GM19043 (cell line): ENCODE measurements at regions not wholly inside any gene's neighbourhood (a gene's known extent, or its start where the extent isn't known, plus 50 kb on each side); places are given as distances from the start of the nearest gene placed in this dataset.
"Not testable (repeated sequence)": the region's sequence is repeated elsewhere in the genome, so short reads cannot be mapped to it uniquely, and the experiment has no call there.

Experiments used
- ATAC-seq: cut with Tn5 transposase; IDR thresholded peaks from one replicate; pipeline ENCODE4 v1.9.1; 2021; ENCODE audit warnings: low read depth; ENCODE audit not compliant: unreplicated experiment

DNA sequence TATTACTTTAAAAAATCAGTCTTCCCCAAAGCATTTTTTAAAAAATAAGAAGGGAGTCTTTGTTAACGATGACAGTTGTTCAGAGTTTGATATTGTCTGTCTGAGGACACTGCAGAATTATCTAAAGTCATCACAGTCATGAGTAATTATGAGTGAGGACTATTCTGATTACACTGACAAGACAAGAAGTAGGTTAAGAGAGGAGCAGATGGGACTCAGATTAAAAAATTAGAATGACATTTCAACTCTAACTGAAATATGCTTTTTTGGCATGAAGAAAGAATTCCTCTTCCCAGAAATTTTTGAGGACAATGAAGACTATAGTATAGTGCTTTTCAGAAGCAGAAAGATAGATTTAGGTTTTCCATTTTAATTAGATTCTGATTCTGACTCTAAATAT is 456.5 kb downstream of the EPHA7 start:
- ATAC-seq: no peak

DNA sequence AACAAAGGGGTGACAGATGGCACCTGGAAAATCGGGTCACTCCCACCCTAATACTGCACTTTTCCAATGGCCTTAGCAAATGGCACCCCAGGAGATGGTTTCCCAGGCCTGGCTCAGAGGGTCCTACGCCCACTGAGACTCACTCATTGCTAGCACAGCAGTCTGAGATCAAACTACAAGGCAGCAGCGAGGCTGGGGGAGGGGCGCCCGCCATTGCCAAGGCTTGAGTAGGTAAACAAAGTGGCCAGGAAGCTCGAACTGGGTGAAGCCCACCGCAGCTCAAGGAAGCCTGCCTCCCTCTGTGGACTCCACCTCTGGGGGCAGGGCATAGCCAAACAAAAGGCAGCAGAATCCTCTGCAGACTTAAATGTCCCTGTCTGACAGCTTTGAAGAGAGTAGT is 467.2 kb downstream of the EPHA7 start:
- ATAC-seq: not testable (repeated sequence)

DNA sequence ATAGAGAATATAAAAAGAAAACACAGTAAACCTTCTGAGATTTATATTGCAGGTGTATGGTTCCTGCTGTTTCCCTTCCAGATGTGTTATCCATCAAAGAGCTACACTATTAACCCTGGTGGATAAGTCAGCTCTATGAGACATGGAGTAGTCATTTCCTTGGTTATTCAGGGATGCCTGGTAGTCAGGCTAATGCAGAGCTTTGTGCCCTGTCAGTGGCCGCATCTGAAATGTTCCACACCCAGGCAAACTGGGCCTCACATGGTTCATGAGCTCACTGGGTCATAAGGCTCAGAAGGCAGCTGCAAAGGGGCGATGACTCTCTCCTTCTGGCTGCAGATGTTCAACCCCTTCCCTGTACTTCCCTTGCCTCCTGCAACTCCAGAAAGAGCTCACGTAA is 473.6 kb downstream of the EPHA7 start:
- ATAC-seq: no peak

DNA sequence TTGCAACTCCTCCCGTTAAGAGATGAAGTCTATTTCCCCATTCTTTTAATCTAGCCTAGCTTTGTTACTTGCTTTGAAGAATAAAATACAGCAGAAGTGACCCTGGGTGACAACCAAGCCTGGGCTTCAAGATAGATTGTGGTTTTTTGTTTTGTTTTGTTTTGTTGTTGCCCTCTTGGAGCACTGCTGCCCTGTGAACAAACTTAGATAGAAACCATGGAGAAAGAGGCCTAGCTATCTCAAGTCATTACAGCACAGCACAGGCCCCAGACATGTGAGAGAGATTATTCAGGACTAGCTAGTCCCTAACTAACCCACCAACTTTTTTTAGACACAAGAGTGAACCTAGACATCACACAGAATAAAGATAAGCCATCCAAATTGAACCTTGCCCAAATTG is 475.2 kb downstream of the EPHA7 start:
- no peak for ATAC-seq

DNA sequence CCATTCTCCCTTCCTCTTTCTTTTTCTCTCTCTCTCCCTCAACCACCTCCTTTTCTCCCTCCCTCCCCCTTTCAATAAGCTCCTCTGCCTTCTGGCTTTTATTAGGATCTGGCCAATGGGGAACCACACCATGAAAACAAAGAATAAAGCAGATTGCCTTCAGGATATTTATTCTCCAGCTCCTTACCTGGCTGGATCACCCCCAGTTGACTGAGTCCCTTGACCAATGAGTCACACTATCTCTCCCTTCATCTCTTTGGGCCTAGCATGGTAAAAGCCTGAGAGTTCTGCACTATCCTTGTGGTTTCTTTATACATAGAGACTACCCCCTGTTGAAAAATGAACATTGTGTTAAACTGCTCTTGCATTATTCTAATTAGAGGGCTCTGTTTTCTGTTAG is 476.8 kb downstream of the EPHA7 start:
- no peak for ATAC-seq

DNA sequence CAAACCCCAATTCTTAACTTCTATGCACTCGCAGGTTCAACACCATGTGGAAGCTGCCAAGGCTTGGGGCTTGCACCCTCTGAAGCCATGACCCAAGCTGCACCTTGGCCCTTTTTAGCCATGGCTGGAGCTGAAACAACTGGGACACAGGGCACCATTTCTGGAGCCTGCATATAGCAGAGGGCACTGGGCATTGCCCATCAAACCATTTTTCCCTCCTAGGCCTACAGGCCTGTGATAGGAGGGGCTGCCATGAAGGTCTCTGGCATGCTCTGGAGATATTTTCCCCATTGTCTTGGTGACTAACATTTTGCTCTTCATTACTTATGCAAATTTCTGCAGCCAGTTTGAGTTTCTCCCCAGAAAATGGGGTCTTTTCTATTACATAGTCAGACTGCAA is 484.7 kb downstream of the EPHA7 start:
- ATAC-seq: no peak

DNA sequence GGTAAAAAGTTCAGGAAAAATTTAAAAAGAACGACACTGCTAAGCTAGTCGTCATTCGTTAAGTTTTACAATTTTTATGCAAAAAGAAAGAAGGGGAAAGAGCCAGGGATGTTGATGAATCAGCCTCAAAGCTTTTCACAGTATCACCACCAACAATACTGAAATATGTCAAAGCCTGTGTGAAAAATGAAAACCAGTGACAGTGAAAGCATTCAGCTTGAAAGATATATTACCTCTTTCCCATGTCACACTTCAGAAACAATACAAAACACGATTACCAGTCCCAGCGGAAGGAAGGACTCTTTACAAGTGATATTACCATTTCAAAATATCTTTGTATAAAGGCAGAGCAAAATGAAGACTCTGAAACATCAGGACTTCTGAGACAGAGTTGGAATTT is 489.2 kb downstream of the EPHA7 start:
- no peak for ATAC-seq

DNA sequence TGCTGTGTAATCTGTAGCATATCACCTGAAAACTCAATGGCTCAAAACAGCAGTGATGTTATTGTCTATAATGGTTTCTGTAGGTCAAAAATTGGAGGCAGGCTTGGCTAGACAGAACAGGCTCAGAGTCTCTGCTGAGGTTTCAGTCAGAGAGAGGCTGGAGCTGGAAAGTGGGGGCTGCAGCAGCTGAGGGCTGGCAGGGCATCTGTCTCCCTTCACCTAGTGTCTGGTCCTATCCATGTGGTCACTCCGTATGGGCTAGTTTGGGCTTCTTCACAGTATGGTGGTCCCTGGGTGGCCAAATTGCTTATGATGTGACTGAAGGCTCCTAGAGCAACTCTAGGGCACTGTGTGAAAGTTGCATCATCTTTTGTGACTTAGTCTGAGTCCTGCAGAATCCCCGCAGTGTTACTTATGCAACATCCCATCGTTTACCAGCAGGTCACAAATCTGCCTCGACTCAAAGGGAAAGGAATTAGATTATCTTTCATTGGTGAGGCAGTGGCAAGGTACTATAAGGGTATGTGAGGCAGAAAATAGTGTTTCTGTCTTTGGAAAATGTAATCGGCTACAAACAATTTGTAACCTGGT is 497.0 kb downstream of the EPHA7 start:
- ATAC-seq: no peak

DNA sequence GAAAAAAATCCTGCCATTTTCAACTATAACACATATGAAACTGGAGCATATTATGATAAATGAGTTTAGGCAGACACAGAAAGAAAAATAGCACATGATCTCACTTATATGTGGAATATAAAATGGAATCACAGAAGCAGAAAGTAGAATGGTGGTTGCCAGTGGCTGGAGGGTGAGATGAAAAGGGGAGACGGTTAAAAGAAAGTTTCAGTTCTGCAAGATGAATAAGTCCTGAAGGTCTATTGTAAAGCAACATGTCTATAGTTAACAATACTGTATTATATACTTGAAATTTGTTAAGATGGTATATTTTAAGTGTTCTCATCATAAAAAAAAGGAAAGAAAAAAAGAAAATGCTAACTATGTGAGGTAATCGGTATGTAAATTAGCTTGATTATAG is 503.9 kb downstream of the EPHA7 start:
- ATAC-seq: no peak

DNA sequence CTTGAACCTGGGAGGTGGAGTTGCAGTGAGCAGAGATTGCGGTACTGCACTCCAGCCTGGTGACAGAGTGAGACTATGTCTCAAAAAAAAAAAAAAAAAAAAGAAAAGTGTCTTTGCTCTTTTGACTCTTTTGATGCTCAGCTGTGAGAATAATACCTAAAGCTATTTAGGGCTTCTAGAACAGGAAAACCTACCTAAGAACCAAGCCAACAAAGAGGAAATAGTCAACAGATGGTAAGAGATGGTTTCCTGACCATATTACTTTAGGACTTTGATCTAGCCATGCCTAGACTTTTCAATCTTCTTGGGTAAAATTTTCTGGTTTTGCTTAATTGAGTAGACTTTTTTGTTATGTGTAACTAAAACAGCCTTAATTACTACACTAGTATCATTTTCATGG is 508.1 kb downstream of the EPHA7 start:
- ATAC-seq: no peak

DNA sequence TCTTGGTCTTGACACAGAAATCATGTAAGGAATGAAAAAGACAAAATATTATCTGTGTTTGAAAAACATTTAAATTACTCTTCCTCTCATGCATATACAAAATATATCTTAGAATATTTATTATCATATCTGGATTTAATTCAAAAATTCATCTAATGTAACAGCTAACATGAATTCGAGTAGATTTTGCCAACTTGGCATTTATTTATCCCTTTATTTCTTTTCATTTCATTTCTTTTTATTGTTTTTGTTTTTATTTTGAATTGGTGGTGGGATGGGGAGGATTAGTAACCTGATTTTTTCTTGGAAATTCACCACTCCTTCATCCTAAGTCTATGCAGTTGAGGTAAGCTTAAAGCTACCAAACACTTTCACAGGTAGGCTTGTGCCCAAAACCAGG is 508.7 kb downstream of the EPHA7 start:
- ATAC-seq: no peak

DNA sequence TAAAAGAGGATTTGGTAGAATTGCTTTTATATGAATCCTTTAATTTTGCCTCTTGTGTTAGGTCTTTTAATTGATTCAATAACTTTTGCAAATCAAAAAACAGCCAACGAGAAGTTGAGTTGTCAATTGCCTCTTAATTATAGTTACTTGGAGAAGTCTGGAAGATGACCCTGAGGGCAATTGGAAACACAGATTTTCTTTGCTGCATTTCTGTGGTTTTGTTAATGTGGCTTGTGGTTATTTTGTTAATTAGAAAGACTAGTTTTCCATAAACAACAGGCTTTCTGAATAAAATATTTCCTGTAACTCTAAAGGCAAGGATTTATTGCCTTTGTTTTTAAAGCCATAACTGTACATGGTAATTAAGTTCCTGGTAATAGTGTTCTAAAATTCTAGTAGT is 513.0 kb downstream of the EPHA7 start:
- no peak for ATAC-seq

DNA sequence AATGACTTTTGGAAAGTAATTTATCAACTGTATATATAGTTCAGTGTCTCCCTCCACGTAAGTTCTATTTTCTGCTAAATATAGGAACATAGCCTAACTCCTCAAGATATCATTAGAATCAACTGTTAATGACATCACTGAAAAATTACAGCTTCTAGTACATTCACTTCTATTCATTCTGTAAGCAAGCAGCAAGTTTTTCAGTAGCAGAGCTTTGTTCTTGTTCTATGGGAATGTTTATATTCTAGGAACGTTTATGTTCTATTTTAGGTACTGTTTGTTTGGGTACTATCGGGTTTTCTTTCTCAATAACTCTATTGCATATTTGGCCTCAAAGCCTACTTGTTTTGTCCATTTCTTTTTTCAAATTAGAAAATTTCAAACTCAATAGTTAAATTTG is 525.6 kb downstream of the EPHA7 start:
- ATAC-seq: no peak

DNA sequence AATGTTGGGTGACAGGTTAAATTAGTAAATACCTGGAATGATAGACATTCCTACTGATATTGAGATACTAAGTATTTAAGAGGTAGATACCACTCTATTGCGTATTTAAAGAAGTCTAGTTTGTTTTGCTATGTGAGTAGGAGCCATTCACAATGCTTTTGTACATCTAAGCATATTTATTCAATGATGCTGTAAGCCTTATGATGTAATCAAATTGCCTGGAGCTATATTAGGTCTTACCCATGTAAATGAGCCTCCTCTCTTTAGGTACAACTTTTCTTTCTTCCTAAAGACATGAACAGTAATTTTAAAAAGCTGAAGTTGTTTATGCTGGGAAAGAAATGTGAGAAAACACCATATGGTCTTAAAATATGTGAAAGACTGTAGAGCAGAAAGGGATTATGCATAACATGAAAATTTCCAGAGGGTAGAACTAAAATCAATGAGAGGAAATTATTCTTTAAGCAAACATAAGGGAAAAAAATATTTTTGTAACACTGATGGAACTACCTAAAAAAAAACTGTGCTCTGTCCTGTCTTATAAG is 526.7 kb downstream of the EPHA7 start:
- no peak for ATAC-seq

DNA sequence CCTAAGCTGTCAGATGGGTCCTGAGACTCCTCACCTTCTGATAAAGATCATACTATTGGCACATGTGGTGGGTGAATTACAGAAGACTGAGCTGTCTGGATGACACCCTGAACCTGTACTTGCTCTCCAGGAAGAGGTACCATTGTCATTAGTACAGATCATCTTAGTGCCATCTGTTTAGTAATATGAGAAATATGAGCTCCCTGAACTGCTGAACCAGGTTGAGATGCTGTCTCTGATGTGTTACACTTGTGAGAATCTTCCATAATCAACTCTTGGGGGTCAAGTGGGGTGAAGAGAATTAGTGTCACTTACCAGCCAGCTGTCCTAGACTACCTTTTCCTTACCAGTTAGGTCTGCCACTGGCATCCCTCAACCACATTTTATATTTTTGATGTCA is 531.0 kb downstream of the EPHA7 start:
- no peak for ATAC-seq

DNA sequence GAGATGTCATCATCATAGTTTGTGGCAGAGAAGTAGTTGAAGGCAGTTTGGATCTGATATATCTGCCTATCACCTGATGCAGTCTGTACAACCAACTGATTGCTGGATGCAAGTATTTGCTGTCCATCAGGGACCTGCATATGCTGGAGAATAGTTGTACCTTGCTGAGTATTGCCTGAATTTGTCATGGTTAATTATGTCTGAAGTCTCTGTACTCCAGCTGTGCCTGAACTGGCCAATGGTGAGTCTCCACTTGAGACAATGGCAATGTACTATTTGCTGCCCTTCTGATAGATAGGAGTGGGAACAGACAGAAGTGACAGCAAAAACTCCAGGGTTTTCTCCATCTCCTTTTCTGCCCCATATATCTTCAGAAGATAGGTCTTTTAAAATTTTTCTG is 531.5 kb downstream of the EPHA7 start:
- no peak for ATAC-seq

DNA sequence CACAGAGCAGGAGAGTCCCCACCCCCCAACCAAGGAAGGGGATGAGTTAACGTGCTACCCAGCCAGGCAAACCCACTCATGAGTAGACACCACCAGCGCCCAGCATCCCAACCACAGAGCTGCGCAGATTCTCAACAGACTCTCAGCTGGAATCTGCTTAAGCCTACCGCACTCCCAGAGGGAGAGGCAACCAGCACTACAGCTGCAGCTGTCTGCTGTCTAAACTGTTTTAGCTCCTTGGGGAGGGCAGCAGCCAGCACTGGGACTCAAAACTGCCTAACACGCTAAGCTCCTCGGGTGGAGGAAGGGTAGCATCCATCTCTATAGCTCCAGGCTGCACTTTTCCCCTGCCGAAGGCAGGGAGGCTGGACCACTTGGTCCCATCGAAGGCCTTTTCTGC is 539.8 kb downstream of the EPHA7 start:
- no peak for ATAC-seq

DNA sequence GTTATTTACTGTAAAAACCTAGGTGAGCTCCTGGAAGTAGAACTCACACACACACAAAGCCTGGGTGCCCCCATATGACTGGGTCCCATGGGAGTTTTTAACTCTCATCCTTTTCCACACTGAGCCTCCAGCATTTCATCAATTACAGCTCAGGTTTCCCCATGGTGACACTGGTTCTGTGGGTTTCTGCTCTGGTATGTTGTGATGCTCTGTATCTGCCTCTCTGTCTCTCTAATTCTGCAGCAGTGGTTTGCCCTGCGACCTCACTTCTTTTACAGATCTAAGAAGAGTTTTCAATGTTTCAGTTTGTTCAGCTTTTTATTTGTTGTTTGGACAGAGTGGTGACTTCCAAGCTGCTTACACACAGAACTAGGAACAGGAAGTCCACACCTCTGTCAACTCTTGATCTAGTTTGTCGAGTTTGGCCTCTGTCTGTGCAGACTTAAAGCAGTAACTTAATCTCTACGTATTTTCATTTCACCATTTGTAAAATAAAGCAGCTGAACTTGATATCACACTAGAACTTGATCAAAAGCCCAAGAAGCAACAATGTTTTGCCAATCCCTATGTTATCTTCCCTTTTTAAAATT is 554.3 kb downstream of the EPHA7 start:
- ATAC-seq: no peak

DNA sequence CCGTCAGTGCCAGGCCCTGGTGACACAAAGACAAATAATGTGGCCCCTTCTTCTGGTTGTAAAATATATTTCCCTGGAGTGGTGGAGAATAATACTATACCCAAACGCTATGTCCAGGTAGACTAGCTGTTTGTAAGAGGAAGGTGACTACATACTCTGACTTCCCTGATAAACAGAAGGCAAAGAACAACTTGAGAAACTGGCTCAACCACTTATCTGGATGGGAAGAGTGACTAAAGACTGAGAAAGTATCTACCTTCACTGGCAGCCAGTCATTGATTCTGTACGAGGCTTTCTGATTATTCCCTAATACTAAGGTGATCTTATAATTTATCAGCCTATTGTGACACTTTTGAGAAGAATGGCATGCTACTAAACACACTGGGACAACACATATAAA is 569.7 kb downstream of the EPHA7 start:
- ATAC-seq: no peak

DNA sequence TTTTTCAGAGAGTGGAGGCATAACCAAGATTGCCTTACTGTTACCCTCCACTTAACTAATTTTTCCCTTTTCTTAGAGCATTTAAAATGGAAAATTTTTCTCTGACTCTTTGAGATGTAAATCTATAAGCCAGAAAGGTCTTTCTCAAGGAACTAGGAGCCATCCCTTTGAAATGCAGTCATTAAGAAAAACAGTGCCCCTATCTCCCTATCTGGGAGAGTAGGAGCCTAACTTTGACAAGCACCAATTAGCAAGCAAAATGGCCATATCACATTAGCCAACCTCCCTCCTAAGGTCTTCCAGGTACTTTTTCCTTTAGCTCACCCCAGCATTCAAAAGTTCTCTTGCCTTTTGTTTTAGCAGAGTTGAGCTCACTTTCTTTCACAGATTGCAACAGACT is 570.5 kb downstream of the EPHA7 start:
- no peak for ATAC-seq

DNA sequence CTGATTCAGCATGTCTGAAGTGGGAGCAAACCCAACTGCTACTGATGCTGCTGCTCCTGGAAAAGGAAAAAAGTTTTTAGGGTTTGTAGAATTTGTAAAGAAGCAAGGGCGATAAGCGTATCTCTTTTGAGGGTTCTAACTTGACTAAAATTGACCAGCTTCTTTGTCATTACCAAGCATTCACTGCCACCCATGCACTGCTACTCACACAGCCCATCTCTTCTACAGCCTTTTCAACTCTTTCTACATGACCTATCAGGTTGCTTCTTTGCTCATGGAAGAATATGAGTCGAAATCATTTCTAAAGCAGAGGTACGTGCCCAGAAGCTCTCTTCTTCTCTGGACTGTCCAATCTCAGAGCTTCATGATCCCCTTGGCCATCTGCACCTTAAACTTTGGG is 570.9 kb downstream of the EPHA7 start:
- ATAC-seq: no peak

DNA sequence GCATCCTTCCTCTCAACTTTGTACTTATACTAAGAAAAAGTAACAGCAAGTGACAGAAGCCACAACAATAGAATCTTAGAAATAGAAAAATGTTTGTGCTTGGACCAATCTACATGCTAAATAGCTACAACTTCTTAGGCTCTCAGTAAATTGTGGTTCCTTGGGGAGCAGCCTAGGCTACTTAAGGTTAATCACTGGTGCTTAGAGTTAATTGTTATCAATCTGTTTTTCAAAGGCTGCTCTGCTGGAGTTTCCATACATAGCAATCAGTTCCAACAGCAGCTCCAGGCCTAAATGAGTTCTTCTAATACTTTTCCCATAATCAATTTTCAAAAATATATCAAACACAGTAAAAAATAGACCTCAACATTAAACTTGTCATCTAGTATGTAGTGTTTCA is 571.4 kb downstream of the EPHA7 start:
- ATAC-seq: no peak
